ENCODE measurements at regions not wholly inside any gene's neighbourhood (a gene's known extent, or its start where the extent isn't known, plus 50 kb on each side); places are given as distances from the start of the nearest gene placed in this dataset.

DNA sequence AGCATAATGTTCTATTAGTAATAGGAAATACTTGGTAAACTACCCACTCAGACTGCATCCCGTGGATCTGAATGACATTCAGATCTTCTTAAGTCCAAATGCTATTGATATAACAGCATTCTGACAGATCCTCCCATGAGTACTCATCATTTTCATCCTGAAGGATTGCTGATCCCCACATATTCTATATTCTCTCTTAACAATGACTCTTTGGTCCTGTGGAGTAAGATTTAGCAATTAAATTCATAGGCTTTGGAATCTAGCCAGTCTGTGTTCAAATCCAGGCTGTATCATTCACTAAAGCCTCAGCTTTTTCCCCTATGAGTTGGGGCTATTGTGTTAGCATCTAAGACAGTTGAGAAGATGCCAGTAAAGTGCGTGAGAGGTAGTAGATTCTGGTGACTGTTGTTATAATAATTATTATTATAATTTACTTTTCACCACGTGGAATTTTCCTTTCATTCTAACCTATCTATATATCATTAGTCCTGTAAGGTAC is 591.3 kb upstream of the SYT4 start:
- no peaks in the 10 kb centered on the region for H3K9me3 ChIP-seq
- TF ChIP-seq, protein P1, sequence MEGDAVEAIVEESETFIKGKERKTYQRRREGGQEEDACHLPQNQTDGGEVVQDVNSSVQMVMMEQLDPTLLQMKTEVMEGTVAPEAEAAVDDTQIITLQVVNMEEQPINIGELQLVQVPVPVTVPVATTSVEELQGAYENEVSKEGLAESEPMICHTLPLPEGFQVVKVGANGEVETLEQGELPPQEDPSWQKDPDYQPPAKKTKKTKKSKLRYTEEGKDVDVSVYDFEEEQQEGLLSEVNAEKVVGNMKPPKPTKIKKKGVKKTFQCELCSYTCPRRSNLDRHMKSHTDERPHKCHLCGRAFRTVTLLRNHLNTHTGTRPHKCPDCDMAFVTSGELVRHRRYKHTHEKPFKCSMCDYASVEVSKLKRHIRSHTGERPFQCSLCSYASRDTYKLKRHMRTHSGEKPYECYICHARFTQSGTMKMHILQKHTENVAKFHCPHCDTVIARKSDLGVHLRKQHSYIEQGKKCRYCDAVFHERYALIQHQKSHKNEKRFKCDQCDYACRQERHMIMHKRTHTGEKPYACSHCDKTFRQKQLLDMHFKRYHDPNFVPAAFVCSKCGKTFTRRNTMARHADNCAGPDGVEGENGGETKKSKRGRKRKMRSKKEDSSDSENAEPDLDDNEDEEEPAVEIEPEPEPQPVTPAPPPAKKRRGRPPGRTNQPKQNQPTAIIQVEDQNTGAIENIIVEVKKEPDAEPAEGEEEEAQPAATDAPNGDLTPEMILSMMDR (IDR thresholded peaks at IDR 0.05): no peak

GRCh38 chr18:43869451-43870008 is 592.2 kb upstream of the SYT4 start:
- Histone ChIP-seq H3K27me3 (no peaks in the 10 kb centered on the region), H3K9ac (ENCODE audit: low read depth in 2 of 2, low read length in 2 of 2) (no peak overlapping the region), H3K27ac (no peak overlapping the region), H3K4me3 (no peak overlapping the region), H3K9me3 (no peaks in the 10 kb centered on the region), H3K4me1 (no peaks in the 10 kb centered on the region), H3K36me3 (no peaks in the 10 kb centered on the region)
- TF ChIP-seq, protein P1 (IDR thresholded peaks at IDR 0.05): no peak
- intact Hi-C loops (cut with DNase I): no loop called here
- no peak for DNase-seq

More for the DNA sequence above, 591.3 kb upstream of the SYT4 start:
- intact Hi-C loops (cut with DNase I): no loop called here
- H3K27me3 ChIP-seq: no peaks in the 10 kb centered on the region
- no peak overlapping the region for H3K9ac ChIP-seq (ENCODE audit: low read depth in 2 of 2, low read length in 2 of 2)
- no peak for DNase-seq
- H3K4me1 ChIP-seq: no peaks in the 10 kb centered on the region
- H3K27ac ChIP-seq: no peak overlapping the region
- H3K36me3 ChIP-seq: no peaks in the 10 kb centered on the region
- no peak overlapping the region for H3K4me3 ChIP-seq

GRCh38 chr18:43870626-43871025 is 593.3 kb upstream of the SYT4 start:
- Histone ChIP-seq H3K9ac (ENCODE audit: low read depth in 2 of 2, low read length in 2 of 2) (no peak overlapping the region), H3K36me3 (no peaks in the 10 kb centered on the region), H3K27ac (no peak overlapping the region), H3K4me1 (no peaks in the 10 kb centered on the region), H3K27me3 (no peaks in the 10 kb centered on the region), H3K9me3 (no peaks in the 10 kb centered on the region), H3K4me3 (no peak overlapping the region)
- TF ChIP-seq, protein P1 (IDR thresholded peaks at IDR 0.05): no peak
- DNase-seq: no peak
- intact Hi-C loops (cut with DNase I): no loop called here

DNA sequence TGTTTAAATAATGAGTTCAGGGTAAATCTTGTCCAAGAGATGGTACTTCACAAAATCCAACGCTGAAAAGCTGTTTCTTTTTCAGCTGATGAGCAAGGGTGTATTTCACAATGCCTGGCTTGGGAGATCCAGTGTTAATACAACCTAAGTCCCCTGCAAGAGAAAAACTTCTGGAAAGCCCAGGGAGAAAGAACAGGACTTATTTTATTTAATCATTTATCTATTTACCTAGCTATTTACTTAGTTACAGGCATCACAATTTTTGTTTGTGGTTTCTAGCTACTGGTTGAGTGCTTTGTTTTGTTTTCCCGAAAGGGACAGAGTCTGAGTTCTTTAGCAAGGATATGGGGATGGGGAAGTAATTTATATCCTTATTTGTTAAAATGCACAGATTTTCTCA is 598.2 kb upstream of the SYT4 start:
- no peak for DNase-seq
- no peaks in the 10 kb centered on the region for H3K4me1 ChIP-seq
- H3K27me3 ChIP-seq: no peaks in the 10 kb centered on the region
- H3K27ac ChIP-seq: no peak overlapping the region
- no peaks in the 10 kb centered on the region for H3K36me3 ChIP-seq
- H3K9me3 ChIP-seq: no peaks in the 10 kb centered on the region
- no peak overlapping the region for H3K9ac ChIP-seq (ENCODE audit: low read depth in 2 of 2, low read length in 2 of 2)
- TF ChIP-seq, protein P1 (IDR thresholded peaks at IDR 0.05): no peak
- intact Hi-C loops (cut with DNase I): no loop called here
- H3K4me3 ChIP-seq: no peak overlapping the region

GRCh38 chr18:43876286-43876685 is 599.0 kb upstream of the SYT4 start:
- no peak overlapping the region for H3K27ac ChIP-seq
- TF ChIP-seq, protein P1 (IDR thresholded peaks at IDR 0.05): no peak
- intact Hi-C loops (cut with DNase I): no loop called here

More at GRCh38 chr18:43876286-43876685, 599.0 kb upstream of the SYT4 start:
- no peaks in the 10 kb centered on the region for H3K9me3 ChIP-seq
- no peak overlapping the region for H3K9ac ChIP-seq (ENCODE audit: low read depth in 2 of 2, low read length in 2 of 2)
- H3K4me1 ChIP-seq: no peaks in the 10 kb centered on the region
- no peaks in the 10 kb centered on the region for H3K27me3 ChIP-seq
- no peaks in the 10 kb centered on the region for H3K36me3 ChIP-seq
- no peak overlapping the region for H3K4me3 ChIP-seq
- no peak for DNase-seq
